Thyroid gland (tissue), 4 donors: ENCODE measurements at regions not wholly inside any gene's neighbourhood (a gene's known extent, or its start where the extent isn't known, plus 50 kb on each side); places are given as distances from the start of the nearest gene placed in this dataset.

ENCODE experiments used
- CTCF ChIP-seq, 6 experiments: fragments of 200-600 bp in 3 of 6; fragments of 450-650 bp in 3 of 6; sonication (generic) in 3 of 6; IDR thresholded peaks; one replicate each; pipeline ENCODE4 v1.5.1; 2016 to 2019; ENCODE audit warnings: antibody characterized with exemption in 6 of 6, mild to moderate bottlenecking in 2 of 6, inconsistent platforms in 1 of 6, moderate library complexity in 1 of 6
- POLR2A ChIP-seq, 2 donors: fragments of 450-650 bp; IDR thresholded peaks; one replicate each; pipeline ENCODE4 v1.6.1; 2017; ENCODE audit warnings: antibody characterized with exemption in 2 of 2, mild to moderate bottlenecking in 2 of 2, moderate library complexity in 1 of 2

GRCh38 chr10:108598320-108598695 lies 1325.0 kb downstream of the XPNPEP1 start:
- TF ChIP-seq CTCF (IDR thresholded peaks at IDR 0.05) (no peak), POLR2A (IDR thresholded peaks at IDR 0.05) (no peak)
